Stimulated activated CD8-positive, alpha-beta memory T cell treated with anti-CD3 and anti-CD28 coated beads, Interleukin-15, amount 100 ng/mL, for 1 hour (primary cell): ENCODE measurements at regions not wholly inside any gene's neighbourhood (a gene's known extent, or its start where the extent isn't known, plus 50 kb on each side); places are given as distances from the start of the nearest gene placed in this dataset.

Experiments used
- DNase-seq: peaks from one replicate; pipeline ENCODE4 v3.0.0-alpha.2; 2020; ENCODE audit warnings: low read depth

GRCh38 chr13:105213512-105213911 is 1322.0 kb downstream of the EFNB2 start:
- DNase-seq: no peak

DNA sequence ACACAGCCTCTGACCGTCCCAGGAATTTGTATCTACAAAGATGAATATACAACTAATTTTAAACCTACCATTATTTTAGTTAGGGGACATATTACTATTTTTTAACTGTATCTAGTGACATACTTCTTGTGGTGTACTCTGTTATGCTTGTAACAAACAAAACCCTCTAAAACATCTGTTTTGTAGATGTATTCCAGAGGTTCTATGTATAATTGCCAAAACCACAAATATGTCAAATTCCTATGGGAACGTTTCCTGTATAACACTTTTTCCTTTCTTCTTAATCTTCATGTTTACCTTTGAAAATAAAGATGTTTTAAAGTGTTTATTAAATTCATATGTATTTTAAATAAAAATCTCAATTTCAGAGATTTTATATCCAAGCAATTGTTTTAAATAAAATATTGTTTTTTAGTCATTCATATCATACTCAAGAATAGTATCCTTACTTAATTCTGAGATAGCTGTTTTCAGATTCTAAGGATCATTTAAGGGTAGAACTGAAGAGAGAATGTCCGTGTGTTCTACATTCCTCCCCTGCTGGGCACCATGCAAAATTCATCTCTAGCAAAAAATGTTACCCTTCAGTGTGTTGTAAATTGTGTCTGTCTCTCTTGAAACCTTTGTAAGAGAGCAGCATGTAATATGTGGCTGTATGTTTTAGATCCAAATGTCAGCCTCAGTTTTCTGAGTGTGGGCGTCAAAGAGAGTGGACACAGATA is 1327.7 kb downstream of the EFNB2 start:
- no peak for DNase-seq

- no peak for DNase-seq
Measured at GRCh38 chr13:105202354-105202753, 1333.1 kb downstream of the EFNB2 start.

DNA sequence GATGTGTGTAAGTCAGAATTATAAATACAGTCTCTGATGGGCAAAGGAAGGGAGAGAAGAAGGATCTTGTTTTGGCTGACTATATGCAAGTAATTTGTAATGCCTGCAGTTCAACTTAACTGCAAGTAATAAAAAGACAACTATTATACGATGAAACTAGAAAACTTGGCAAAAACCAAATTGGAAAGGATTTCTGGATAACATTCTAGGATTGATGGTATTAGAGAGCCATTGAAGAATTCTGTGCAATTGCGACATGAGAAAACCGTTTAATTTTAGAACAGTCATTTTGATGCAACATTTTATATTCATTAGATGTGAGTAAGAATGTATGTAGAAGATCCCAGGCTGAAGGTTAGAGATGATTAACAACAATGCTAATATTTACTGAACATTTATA is 1334.1 kb downstream of the EFNB2 start:
- no peak for DNase-seq

DNA sequence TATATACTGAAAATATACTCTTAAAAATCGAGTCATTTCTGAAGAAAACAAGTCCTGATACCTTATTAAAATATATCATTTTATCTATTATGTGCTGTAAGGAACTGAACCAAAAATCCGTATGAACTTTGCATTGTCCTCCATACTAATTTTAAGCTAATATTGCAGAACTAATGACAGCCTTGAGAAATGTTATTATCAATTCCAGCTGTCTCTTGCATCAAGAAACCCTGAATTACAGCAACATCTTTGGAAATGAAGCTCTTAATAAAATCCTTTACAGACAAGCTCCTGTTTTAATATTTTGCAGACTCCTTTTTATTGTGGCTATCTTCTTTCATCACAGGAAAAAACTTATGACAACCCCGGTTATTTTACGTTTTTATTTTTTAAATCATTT is 1335.3 kb downstream of the EFNB2 start:
- DNase-seq: no peak

- no peak for DNase-seq
Measured at GRCh38 chr13:105196052-105196451, 1339.4 kb downstream of the EFNB2 start.

DNA sequence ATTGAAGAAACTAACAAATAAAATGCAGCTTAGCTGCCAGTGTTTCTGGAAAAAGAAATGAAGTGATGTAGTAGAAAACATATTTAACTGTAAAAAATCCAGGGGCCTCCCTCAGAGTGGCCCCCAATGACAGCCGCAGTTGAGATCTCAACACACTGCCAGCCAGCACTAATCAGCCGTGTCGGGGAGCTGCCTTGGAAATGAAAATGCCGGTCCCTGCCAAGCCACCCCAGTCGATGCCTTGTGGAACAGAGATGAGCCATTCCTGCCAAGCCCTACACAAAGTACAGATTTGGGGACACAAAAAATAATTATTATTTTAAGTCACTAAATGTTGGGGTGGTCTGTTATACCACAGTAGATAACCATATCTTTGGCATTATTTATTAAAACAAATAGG is 1342.4 kb downstream of the EFNB2 start:
- no peak for DNase-seq

DNA sequence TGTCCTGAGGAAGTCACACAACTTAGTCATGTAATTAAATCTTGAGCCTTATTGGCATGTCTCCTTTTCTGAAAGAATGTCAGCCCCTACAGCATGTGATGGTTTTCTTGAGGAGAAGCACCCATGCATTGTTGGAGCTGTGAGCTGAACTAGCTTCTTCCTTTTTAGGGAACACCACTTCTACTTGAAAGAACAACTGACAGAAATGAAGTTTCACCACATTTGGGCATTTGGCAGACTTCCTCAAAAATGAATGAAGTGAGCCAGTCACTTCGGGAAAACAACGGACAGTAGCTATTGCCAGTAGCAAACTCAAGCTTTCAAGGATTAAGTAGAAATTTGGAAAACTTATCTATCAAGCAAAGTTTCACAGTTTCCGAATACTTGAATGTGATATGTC is 1351.3 kb downstream of the EFNB2 start:
- DNase-seq: no peak

GRCh38 chr13:105177265-105177900 is 1358.1 kb downstream of the EFNB2 start:
- DNase-seq: no peak

DNA sequence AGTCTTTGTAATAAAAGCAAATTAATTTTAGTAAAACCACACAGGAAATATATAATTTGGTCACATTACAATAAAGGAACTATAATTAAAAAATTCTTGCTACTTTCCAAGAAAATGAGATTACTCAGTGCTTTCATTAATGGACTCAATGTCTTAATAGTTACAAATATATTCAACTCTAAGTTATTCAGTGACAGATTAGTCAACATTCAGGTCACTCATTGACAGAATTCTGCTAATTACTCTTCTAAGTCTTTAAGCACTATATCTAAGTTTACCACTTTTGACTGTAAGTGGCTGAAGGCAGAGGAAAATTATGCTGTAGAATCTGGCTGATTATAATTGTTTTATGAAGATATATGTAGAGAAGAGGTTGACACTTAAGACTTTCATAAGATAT is 1365.0 kb downstream of the EFNB2 start:
- no peak for DNase-seq

GRCh38 chr13:105168295-105168694 is 1367.2 kb downstream of the EFNB2 start:
- no peak for DNase-seq

DNA sequence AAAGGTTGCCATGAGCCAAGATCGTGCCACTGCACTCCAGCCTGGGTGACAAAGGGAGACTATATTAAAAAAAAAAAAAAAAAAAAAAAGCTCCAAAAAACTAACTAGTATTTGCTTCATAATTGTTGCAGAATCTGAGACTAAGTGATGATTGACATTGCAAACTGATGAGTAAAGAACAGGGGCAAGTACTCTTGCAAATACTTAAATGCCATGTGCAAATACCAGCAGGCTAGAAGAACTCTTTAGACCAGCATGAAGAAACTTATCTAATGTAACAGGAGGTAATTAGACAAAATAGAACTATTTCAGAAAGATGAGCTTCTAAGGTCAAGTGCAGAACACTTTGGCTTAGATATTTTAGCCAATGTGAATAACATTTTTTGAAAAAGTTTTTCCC is 1368.1 kb downstream of the EFNB2 start:
- DNase-seq: no peak

DNA sequence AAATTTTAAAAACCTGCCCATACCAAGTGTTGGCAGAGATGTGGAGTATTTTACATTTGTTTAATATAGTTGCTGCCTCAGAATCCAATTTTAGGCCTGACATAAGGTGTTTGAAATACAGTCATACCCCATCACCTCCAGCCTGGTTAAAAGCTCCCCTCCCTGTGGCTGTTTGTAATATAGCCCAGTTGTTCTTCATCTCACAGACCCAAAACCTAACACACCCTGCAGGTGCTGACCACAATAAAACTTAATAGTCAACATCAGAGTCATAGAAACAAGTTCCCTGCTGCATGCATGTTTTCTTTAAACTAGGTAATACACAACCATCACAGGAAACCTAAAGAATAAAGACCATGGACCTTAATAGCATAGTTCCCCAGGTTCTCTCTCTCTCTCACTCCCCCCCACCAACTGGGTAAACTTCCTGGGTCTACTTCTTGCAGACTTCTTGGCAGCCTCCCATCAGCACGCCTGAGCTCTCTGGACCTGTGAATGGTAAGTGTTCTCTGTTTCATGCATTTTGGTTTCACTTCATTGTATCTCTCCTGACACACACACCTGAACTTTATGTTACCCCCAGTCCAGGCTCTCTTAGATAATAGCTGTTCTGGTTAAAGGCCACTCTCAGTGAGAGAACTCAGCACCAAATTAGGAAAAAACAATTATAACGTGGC is 1369.9 kb downstream of the EFNB2 start:
- DNase-seq: no peak

DNA sequence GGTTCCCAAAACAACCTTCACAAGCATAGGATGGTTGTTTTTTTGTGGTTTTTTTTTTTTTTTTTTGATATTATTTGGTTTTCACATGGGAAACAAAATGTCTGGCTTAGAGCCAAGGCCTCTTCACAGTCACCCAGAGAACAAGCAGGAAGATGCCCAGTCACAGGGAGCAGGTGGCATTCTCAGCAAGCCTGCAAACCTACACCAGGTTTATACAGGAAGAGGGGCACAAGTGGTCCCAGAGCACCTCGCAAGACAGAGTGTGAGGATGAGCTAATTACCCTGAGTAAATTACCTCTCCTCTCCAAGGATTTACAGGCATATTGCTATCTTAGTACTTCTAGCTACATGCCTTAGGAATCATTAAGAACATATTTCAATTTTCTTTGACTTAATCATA is 1375.6 kb downstream of the EFNB2 start:
- no peak for DNase-seq

GRCh38 chr13:105153611-105154010 is 1381.9 kb downstream of the EFNB2 start:
- no peak for DNase-seq

- DNase-seq: no peak
Measured at GRCh38 chr13:105151639-105152038, 1383.8 kb downstream of the EFNB2 start.

DNA sequence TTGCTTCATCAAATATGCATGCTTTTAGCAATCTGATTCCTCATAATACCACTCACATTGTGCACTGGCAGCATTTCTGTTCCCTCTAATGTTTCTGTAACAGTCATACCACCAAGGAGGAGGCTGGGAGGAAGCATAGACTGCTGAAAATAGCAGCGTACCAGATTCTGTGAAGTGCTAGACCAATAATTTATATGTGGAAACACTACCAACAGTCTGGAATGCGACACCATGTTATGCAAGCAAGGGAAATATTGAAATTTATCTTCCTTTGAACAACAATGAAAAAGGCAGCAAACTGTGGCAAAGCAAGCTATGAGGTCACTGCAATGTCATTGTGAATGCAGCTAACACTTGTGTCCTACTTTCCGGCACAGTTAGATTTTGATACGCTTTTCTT is 1388.0 kb downstream of the EFNB2 start:
- DNase-seq: no peak

GRCh38 chr13:105144936-105145335 is 1390.5 kb downstream of the EFNB2 start:
- no peak for DNase-seq

GRCh38 chr13:105144020-105144419 is 1391.4 kb downstream of the EFNB2 start:
- DNase-seq: no peak

GRCh38 chr13:105142556-105142955 is 1392.9 kb downstream of the EFNB2 start:
- no peak for DNase-seq

DNA sequence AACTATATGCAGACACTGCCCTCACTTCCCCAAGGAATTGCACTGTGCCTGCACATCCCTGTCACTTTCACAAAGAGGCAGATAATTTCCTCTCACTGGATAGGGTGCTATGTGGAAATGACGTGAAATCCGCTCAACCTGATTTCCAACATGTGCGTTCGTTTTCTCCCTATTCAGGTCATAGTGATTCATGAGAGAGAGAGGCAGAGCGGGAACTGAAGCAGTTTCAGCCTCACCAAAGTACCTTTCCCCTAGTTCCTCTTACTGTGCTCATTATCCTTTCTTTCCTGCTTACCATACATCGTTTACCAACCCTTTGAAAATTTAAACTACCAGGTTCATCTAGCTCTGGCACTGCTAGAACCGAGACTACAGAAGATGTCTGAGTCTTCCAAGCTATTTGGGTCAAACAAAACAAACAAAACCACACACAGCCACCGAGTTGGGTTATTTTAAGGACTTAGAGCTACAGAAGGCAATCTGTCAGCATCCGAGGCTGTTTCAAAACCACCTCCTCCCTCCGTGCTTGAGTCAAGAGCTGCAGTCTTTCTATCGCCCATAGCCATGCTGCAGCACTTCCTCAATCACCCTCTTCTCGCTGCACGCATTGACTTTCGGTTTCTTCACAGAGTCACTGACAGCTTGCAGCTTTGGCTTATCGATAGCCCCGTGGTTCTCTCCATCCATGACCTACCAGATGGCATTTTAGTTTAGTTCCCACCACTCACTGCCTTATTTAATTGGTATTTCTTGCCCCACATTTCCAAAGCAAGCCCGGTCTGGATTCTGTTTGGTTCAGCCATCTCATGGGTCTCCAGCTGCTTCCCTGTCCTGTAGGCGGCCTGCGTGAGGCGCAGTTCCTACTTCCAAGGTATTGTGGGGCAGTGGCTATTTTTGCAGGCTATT is 1395.8 kb downstream of the EFNB2 start:
- peak; percentile 24 for DNase-seq

- DNase-seq: no peak
Measured at GRCh38 chr13:105139048-105139379, 1396.4 kb downstream of the EFNB2 start.
